C4-2B (cell line): ENCODE measurements at regions not wholly inside any gene's neighbourhood (a gene's known extent, or its start where the extent isn't known, plus 50 kb on each side); places are given as distances from the start of the nearest gene placed in this dataset.

Experiments
- H3K27ac ChIP-seq: fragments of 450-650 bp; 2 replicates; pipeline ENCODE4 v1.5.1; 2017
- CTCF ChIP-seq: fragments of 450-650 bp; conservative IDR thresholded peaks from 2 replicates; pipeline ENCODE4 v1.5.1; 2017; ENCODE audit warnings: mild to moderate bottlenecking
- ZFX ChIP-seq: fragments of 450-650 bp; IDR thresholded peaks from 2 replicates; pipeline ENCODE4 v1.6.1; 2017

GRCh38 chr10:111390813-111391563, 314.2 kb downstream of the ADRA2A start:
- H3K27ac ChIP-seq, result no peak overlapping the region
- no peak for TF ChIP-seq CTCF
- no peak for TF ChIP-seq ZFX

GRCh38 chr10:111392159-111392558, 315.3 kb downstream of the ADRA2A start:
- TF ChIP-seq ZFX (no peak), CTCF (no peak)
- H3K27ac ChIP-seq, result no peak overlapping the region

GRCh38 chr10:111392910-111393309, 316.1 kb downstream of the ADRA2A start:
- TF ChIP-seq ZFX (no peak), CTCF (no peak)

GRCh38 chr10:111410740-111411139, 333.9 kb downstream of the ADRA2A start:
- TF ChIP-seq CTCF (no peak), ZFX (no peak)
- H3K27ac ChIP-seq, result no peak overlapping the region

More at GRCh38 chr10:111392910-111393309, 316.1 kb downstream of the ADRA2A start:
- no peak overlapping the region for H3K27ac ChIP-seq

- no peak overlapping the region for H3K27ac ChIP-seq
- TF ChIP-seq ZFX, result no peak
Observed at GRCh38 chr10:111425459-111425858, 348.6 kb downstream of the ADRA2A start.

GRCh38 chr10:111429288-111430028, 352.6 kb downstream of the ADRA2A start:
- H3K27ac ChIP-seq, result no peak overlapping the region
- TF ChIP-seq CTCF (no peak), ZFX (no peak)

GRCh38 chr10:111430070-111430469, 353.2 kb downstream of the ADRA2A start:
- H3K27ac ChIP-seq, result no peak overlapping the region
- no peak for TF ChIP-seq CTCF
- no peak for TF ChIP-seq ZFX
